ENCODE measurements at regions not wholly inside any gene's neighbourhood (a gene's known extent, or its start where the extent isn't known, plus 50 kb on each side); places are given as distances from the start of the nearest gene placed in this dataset.

- no CpG with 5 or more reads among the region's 5 CpGs for WGBS, 2 experiments (ENCODE audit: extremely low coverage in 2 of 2, insufficient read length in 1 of 2)
- Histone ChIP-seq H3K9me1 (ENCODE audit: insufficient read depth, low read length) (no peaks in the 10 kb centered on the region), H3K4me2 (ENCODE audit: low read depth, low read length) (no peak overlapping the region), H2BK15ac (ENCODE audit: low read depth, low read length) (no peak overlapping the region), H3K56ac (ENCODE audit: extremely low read depth, insufficient read depth, low read length) (no peak overlapping the region), H3K9me3 (ENCODE audit: control insufficient read depth, insufficient read depth, low read length) (no peaks in the 10 kb centered on the region), H3K4me1 (ENCODE audit: control insufficient read depth, insufficient read depth, low read length) (no peaks in the 10 kb centered on the region), H4K20me1 (ENCODE audit: insufficient read depth, low read length) (no peaks in the 10 kb centered on the region), H3K4ac (ENCODE audit: low read depth, low read length) (no peak overlapping the region), H2AK5ac (ENCODE audit: low read depth, low read length) (no peak overlapping the region), H2BK20ac (ENCODE audit: low read depth, low read length) (no peak overlapping the region), H4K91ac (ENCODE audit: insufficient read depth, low read depth, low read length) (no peak overlapping the region), H3K23ac (ENCODE audit: low read depth, low read length) (no peak overlapping the region), H3K9ac (ENCODE audit: low read depth, low read length) (no peak overlapping the region), H3K27me3 (ENCODE audit: control insufficient read depth, insufficient read depth, low read length) (no peaks in the 10 kb centered on the region), H2BK120ac (ENCODE audit: low read depth, low read length) (no peak overlapping the region), H3K4me3 (ENCODE audit: insufficient read depth, low read depth, low read length) (no peak overlapping the region), H3K14ac (replicated peaks; ENCODE audit: low read depth, low read length) (no peak overlapping the region), H2AK9ac (replicated peaks; ENCODE audit: low read depth, low read length, poor library complexity) (no peak overlapping the region), H3K18ac (ENCODE audit: low read depth, low read length) (no peak overlapping the region), H2BK5ac (ENCODE audit: low read depth, low read length, poor library complexity, severe bottlenecking) (no peak overlapping the region), H4K8ac (ENCODE audit: low read depth in 2 of 2, low read length in 2 of 2) (no peak overlapping the region), H2AFZ (replicated peaks; ENCODE audit: low read length, poor library complexity) (no peak overlapping the region), H4K5ac (ENCODE audit: low read depth, low read length) (no peak overlapping the region), H3K79me1 (ENCODE audit: low read depth in 1 of 2, low read length in 2 of 2) (no peaks in the 10 kb centered on the region), H3K36me3 (ENCODE audit: control insufficient read depth, insufficient read depth, low read length) (no peaks in the 10 kb centered on the region), H3K27ac (ENCODE audit: insufficient read depth, low read length) (no peak overlapping the region)
- in situ Hi-C loops (cut with MboI; ENCODE audit: low sequenced_read_pairs) (no loop called here), intact Hi-C loops (cut with micrococcal nuclease) (no loop called here), dilution Hi-C loops (cut with HindIII; ENCODE audit: low sequenced_read_pairs, unreplicated experiment) (no loop called here)
- BruUV-seq (replicated peaks): no TSS peak
- CTCF ChIA-PET: no interaction called here
- POLR2A ChIA-PET (ENCODE audit: unreplicated experiment): interaction anchor here (0.6 kb wide), 1 partner anchor 1248 kb away, joined by 3 read pairs; no protein-coding TSS in a partner anchor
- no peak for DNase-seq
- no peak for ATAC-seq (ENCODE audit: low read depth)
- no peak for TF ChIP-seq CEBPB (IDR thresholded peaks at IDR 0.05; ENCODE audit: low read depth, low read length)
- no peak for TF ChIP-seq CHD1 (IDR thresholded peaks at IDR 0.05; ENCODE audit: low read depth, low read length)
- TF ChIP-seq, protein P1, sequence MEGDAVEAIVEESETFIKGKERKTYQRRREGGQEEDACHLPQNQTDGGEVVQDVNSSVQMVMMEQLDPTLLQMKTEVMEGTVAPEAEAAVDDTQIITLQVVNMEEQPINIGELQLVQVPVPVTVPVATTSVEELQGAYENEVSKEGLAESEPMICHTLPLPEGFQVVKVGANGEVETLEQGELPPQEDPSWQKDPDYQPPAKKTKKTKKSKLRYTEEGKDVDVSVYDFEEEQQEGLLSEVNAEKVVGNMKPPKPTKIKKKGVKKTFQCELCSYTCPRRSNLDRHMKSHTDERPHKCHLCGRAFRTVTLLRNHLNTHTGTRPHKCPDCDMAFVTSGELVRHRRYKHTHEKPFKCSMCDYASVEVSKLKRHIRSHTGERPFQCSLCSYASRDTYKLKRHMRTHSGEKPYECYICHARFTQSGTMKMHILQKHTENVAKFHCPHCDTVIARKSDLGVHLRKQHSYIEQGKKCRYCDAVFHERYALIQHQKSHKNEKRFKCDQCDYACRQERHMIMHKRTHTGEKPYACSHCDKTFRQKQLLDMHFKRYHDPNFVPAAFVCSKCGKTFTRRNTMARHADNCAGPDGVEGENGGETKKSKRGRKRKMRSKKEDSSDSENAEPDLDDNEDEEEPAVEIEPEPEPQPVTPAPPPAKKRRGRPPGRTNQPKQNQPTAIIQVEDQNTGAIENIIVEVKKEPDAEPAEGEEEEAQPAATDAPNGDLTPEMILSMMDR (conservative IDR thresholded peaks at IDR 0.05; ENCODE audit: low read depth, low read length): no peak
- no peak for TF ChIP-seq RCOR1 (IDR thresholded peaks at IDR 0.05; ENCODE audit: insufficient replicate concordance, low read length)
- TF ChIP-seq, protein P2, sequence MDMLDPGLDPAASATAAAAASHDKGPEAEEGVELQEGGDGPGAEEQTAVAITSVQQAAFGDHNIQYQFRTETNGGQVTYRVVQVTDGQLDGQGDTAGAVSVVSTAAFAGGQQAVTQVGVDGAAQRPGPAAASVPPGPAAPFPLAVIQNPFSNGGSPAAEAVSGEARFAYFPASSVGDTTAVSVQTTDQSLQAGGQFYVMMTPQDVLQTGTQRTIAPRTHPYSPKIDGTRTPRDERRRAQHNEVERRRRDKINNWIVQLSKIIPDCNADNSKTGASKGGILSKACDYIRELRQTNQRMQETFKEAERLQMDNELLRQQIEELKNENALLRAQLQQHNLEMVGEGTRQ (IDR thresholded peaks at IDR 0.05; ENCODE audit: low read depth, low read length): no peak
- no peak for TF ChIP-seq MAZ (IDR thresholded peaks at IDR 0.05; ENCODE audit: borderline replicate concordance, low read depth, low read length)
- TF ChIP-seq MXI1 (IDR thresholded peaks at IDR 0.05; ENCODE audit: borderline replicate concordance, low read depth, low read length): no peak
- no peak for TF ChIP-seq NFE2L2 (IDR thresholded peaks at IDR 0.05; ENCODE audit: low read depth, low read length)
- TF ChIP-seq, protein P3, sequence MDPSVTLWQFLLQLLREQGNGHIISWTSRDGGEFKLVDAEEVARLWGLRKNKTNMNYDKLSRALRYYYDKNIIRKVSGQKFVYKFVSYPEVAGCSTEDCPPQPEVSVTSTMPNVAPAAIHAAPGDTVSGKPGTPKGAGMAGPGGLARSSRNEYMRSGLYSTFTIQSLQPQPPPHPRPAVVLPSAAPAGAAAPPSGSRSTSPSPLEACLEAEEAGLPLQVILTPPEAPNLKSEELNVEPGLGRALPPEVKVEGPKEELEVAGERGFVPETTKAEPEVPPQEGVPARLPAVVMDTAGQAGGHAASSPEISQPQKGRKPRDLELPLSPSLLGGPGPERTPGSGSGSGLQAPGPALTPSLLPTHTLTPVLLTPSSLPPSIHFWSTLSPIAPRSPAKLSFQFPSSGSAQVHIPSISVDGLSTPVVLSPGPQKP (IDR thresholded peaks at IDR 0.05; ENCODE audit: borderline replicate concordance, low read depth, low read length): no peak
- no peak for TF ChIP-seq MAFK (IDR thresholded peaks at IDR 0.05; ENCODE audit: low read depth, low read length)
- no peak for TF ChIP-seq RAD21 (IDR thresholded peaks at IDR 0.05; ENCODE audit: low read length)
- TF ChIP-seq FOS (IDR thresholded peaks at IDR 0.05; ENCODE audit: low read depth, low read length): no peak
- no peak for TF ChIP-seq RFX5 (IDR thresholded peaks at IDR 0.05; ENCODE audit: low read depth, low read length)
Observed at GRCh38 chr7:3206101-3206500, 95.0 kb upstream of the SDK1 start.
